ENCODE measurements at regions not wholly inside any gene's neighbourhood (a gene's known extent, or its start where the extent isn't known, plus 50 kb on each side); places are given as distances from the start of the nearest gene placed in this dataset.

DNA sequence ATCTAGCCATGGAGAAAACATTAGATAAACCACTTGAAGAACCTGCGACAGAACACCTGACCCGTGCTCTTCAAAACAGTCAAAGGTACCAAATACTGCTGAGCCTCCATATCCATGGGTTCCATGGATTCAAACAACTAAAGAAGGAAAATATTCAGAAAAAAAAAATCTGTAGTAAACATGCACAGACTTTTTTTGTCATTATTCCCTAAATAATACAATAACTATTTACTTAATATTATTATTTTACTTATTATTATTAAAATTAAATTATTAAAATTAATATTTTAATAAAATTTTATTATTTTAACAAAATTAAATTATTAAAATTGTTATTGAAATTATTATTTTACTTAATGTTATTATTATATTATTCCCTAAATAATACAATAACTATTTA, 101.0 kb upstream of the PDE1C start:
- no peak for DNase-seq

DNA sequence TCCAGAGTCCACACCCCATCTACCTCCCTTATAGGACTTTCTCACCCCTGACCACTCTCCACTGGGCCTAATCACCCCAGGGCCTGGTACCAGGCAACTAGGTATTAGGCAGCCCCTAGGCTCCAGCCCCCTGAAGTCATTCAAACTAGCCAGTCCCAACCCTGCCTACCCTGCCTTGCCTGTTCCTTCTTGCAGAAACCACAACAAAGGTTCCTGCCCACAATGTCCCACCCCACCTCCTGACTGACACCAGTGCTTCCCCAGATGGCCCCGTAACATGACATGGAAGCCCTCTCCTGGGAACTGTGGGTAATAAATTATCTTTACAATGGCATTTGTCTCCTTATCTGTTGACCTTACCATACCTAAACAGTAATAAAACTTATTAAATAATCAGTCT, 100.6 kb upstream of the PDE1C start:
- no peak for DNase-seq

DNA sequence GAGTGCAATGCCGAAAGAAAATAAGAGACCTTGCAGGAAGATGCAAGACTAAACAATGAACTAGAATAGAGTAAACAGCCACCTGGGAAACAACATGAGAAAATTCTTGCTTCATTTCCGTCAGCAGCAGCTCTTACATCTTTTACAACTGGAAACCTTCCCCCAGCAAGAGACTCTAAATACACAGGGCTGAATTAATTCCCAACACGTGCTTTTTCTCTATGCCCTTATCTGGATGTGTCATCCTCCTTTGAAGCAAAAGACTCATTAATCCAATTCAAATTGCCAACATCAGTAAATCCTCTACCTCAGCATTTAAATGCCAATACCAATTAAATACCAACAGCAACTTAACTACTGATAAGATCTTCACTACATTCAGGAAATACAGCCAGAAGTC, 99.0 kb upstream of the PDE1C start:
- no peak for DNase-seq

DNA sequence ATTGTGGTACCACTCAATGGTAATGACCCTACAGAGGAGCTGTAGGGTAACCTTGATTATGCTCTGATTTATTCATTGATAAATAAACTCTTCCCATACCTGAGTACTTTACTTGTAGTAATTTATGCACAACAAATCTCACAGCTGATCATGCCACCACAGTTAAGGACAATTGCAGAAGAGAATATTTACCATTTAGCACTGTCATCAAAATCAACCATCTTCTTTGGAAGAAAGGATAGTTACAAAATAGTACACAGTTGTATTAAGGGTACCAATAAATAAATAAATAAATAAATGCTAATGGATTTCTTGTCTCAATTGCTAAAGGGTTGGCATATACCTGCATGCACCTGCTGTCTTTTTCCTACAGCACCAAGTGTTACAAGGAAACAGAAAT, 97.6 kb upstream of the PDE1C start:
- DNase-seq, result no peak

DNA sequence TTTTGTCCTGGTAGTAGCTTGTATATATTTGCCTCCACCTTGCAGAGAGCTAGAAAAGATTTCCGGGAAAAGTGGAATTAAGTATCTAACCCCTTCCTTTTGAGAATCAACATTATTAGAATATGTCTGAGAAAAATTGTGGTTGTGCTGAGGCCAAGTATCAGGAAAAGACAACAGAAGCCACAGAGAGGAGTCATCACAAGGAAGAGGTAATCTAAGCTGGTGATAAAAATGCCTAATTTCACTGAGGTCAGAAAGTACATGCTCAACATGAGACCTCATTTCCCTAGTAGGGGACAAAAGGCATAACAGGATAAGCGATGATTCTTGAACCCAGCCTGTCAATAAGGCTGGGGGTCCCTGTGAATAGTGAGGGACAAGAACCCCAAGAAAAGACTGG, 97.0 kb upstream of the PDE1C start:
- DNase-seq, result no peak

DNA sequence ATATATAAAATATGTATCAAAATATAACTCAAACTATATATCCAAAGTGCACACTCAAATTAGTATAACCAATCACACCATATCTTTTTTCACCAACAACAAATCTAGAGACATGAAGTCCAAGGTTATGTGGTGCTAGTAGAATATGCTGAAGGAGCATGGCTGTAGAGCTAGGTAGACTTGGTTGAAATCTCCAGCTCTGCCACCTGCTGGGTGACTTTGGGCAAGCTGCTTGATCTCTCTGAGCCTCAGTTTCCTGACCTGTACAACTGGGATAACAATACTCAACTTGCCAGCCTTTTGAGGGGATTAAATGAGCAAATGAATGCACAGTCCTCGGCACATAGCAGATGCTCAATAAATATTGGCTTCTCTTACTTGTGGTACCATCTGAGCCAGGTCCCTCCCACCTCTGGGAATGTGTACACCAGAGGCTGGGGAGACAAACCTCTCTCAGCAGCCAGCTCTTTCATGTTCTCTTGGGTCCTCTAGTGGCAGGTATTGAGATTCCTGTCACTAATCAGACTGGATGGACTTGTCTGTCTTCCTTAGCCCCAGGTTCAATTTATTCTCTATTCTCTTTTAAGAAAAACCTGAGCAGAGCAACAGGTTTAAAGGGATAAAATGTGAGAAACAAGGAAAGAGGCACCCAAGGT, 94.3 kb upstream of the PDE1C start:
- no peak for DNase-seq

DNA sequence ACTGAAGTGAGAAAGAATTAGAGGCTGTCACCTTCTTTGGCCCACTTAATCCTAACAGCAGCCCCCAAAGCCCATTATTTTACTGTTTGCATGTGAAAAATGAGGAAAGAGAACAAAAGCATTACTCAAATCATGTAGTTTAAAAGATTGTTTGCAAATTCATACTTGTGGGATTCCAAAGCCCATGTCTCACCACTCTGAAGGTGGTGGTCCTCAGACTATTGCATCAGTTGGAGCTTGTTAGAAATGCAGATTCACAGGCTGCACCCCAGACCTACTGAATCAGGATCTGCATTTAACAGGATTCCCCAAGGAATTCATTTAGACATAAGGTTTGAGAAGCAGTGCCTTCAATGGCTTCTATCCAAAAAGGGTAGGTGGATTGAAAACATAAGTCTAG, 93.7 kb upstream of the PDE1C start:
- no peak for DNase-seq

DNA sequence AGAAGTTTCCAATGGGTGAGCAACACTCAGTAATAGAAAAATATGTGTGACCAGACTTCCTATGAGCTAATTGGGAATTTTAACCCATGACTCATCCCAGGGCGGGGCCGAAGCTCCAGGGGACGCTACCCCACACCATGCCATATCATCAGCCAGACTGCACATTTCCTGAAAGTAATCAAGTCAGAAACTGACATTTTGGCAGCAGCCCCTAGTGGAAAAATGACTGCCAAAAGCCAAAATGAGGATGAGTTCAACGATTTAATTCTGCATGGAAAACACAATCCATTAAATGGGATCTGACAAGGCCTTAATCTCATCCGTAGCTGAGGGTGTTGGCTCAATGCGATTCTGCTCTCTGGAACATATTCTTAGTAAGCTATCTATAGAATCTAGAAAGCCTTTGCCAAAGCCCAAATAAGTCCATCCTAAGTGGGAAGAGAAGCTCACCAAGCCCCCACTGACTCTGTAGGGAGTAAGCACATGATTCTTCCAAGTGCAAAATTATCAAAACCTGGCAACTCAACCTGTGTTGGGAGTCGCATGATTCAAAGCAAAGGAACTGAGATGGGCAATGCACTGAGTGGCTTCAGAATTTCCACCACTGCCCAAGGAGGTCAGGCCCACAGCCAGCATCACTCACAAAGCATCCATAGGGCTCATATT, 93.1 kb upstream of the PDE1C start:
- peak; percentile 52 for DNase-seq

DNA sequence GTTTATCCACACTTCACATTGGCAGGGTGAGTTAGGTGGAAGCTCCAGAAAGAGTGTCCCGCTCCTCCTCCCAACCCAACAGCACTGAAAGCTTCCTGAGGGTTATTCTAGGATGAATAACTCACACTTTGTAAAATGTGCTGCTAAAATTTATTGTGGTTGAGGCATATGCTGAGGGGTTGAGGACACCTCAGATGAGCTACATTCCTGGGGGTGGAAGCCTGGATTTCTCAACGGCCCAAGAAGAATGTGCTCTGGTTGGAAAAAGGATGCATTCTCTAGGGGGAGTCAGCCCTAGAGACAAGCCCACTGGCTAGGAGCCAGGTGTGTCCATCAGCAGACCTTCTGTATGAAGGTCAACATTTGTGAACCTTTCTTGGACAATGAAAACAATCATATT, 91.5 kb upstream of the PDE1C start:
- DNase-seq, result no peak

DNA sequence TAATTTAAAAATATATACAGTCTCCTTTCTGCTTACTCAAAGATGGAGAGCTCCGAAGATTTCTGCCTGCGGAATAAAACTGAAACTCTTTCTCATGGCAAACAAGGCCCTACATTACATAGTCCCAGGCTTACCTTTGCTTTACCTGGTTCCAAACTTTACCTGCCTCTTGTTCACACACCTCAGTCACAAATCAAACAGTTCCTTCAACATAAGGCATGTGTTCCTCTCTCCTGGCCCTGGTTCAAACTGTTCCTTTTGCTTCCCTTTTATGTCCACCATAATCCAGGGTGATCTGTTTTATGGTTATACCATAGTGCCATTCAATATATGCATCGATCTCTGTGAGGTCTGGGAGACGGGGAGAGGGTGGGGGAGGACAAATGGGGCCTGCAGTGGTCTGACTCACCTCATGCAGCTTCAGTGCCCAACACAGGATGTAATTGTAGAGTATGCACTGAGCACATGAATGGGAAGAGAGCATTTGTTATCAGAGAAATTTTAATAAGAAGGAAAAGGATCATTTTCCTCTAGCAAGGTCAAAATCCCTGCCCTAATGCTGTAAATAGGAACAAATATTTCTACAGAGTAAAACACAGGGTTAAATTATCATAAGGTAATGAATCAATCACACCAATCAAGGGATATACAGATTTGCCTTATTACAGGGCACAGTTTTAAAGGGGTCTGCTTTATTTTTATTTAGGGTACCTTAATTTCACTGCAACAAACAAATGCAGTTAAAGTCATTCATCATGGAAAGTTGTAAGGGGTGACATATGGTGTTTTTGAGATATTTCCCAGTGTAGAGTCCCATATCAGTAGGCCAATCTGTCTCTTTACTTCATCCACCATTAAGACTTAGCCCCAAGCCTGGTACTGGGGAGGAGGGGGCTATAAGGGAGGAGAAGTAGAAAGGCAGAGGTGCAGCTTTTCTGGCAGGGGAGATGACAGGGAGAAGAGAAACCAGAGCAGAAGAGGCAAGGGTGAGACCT, 88.8 kb upstream of the PDE1C start:
- no peak for DNase-seq

DNA sequence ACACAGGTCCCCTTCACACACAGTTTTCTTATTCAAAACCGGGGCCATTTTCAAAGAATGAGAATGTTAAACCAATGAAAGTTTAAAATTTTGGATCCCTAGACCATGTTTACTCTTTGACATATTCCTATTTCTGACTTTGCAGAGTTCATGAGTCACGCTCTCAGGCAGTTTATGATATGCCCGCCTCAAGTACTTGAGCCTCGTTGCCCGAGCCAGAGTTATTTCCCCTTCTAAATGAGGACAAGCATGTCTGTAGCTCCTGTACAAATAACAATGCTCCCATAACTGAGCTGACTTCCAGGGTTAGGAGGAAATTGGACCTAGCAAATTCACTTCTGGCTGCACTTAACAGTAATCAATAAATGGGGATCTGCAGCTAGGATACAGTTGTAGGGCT, 87.9 kb upstream of the PDE1C start:
- DNase-seq, result no peak

DNA sequence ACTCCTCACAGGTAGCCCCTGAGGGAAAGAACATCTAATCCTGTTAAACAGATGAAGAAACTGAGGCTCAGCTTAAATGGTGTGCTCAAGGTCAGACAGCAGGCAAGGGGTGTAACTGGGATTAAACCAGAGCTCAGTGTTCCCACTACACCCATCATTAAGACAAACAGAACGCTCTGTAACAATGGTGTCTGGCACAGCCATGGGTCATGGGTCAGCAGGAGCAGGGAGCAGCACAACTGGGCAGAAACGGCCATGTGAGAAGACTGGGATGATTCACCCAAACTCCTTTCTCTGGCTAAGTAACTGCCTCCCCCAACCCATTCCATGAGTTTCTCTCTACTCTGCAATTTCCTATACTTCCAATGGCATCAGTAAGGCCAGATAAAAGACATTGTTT, 85.5 kb upstream of the PDE1C start:
- DNase-seq, result no peak

DNA sequence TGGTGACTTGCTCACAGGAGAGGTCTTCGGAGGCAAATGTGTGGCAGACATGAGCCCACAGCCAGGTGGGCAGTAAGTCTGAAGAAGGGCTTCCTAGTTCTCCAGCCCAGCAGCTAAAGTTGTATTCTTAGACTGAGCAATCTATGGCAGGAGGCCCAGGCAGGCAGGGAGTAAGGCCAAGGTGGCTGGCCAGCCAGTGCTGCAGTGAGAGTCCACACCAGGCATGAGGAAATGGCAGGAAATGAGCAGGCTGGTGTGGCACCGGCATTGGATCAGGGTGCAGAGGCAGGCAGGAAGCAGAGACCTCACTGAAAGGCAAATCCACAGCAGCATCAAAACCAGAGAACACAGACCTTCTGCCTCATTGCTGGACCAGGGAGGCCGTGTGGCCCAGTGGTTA, 84.6 kb upstream of the PDE1C start:
- DNase-seq, result no peak

DNA sequence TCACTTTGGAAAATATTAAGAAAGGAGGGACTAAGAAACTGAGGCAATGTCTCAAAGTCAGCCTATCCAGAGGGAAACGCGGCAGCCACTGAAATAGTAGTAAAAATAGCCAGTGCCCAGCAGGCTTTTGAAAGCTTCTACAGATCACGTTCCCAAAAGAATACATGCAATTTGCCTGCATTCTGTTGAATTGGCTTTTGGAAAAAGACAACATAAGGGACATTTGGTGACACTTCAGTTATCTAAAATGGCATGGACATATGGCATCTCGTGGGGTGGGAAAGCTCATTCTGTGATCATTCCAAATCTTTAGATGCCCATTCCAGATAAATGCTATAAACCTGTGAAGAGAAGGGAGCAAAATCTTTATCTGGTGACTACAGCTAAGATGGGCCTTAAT, 82.8 kb upstream of the PDE1C start:
- no peak for DNase-seq

DNA sequence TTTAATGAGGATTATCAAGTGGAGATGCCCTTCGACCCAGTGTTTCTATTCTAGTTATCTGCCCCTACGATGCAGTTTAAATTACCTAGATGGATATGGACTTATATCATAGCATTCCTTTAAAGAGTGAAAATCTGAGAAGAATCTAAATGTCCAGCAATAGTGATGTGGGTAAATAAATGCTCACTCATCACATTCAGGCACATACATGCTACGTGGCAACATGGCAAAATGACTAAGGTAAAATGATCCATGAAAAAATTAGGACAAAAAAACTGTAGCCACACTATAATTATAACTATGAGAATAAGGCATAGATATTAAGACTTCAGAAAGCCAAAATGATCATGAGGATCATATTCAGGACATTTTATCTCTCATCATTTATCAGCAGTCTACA, 82.4 kb upstream of the PDE1C start:
- DNase-seq, result no peak

DNA sequence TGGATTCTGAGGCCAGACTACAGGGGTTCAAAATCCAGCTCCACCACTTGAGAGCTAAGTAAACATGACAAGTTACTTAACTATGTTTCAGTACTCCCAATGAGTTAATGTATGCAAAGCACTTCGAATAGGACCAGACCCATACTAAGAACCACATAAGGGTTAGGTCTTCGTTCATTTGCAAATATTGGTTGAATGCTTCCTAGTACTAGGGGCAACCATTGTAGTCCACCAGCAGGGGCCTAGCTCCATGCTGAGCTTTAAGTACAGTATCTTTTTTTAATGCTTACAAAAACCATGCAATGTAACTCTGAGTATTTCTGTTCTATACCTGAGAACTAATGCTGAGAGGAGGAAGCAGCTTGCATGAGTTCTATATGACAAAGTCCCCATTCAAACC, 80.4 kb upstream of the PDE1C start:
- DNase-seq, result no peak

DNA sequence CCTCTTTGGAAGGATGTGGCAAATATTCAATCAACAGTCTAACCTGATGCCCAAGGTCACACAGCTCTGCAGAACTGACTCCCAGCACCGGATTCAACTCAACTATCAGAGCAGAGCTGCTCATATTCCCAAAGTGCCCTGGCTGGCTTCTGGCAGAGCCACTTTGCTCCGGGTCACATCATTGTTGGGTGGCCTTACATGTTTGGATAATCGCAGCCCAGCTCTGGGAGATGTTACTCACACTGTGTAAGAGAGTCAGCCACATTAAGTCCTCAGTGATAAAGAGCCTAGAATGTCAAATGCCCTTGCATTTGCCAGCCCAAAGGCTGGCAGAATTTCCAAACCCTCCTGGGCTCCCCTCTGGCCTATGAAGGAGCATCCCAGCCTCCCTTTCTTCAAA, 79.8 kb upstream of the PDE1C start:
- no peak for DNase-seq

DNA sequence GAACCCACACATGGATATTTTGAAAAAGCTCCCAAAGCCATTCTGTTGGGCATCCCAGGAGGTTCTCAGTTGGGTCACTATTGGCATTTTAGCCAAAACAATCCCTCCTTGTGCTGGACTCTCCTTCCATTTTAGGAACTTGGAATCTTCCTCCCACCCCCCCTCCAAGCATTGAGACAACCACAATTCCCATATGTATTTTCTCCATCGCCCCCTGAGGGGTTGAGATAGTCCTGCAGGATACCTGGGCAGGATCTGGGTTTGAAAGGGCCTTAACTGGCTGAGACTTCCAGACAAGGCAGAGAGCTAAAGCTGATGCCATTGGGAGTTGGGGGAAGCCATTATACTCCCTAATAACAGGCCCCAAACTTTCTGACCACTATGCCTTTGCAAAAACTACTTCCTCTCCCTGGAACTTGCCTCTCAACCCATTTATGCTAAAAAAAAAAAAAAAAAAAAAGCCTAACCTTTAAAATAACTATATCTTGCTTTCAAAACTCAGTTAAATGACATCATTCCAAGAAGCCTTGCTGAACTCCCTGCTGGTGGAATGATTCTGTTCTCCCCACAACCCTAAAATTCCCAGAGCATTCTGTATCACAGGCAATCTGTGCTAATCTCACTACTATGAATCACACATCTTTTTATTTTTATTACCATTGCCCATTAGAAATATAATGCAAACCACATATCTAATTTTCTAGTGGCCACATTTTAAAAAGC, 77.5 kb upstream of the PDE1C start:
- DNase-seq, result no peak

DNA sequence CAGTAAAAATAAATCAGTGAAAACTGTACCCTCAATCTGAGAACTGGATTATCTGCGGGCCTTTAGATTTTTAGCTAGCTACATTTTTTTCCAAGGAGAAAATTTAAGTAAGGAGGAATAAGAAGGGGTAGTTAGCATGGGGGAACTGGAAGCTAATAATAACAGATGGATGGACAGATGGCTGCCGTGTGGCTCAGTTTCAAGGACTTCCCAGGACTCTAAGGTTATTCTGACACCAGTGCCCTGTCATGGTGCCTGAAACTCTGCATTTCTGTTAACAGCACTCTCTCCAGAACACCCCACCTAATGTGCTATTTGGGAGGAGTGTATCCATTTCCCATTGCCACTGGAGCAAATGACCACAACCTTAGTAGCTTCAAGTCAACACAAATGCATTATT, 75.7 kb upstream of the PDE1C start:
- no peak for DNase-seq

DNA sequence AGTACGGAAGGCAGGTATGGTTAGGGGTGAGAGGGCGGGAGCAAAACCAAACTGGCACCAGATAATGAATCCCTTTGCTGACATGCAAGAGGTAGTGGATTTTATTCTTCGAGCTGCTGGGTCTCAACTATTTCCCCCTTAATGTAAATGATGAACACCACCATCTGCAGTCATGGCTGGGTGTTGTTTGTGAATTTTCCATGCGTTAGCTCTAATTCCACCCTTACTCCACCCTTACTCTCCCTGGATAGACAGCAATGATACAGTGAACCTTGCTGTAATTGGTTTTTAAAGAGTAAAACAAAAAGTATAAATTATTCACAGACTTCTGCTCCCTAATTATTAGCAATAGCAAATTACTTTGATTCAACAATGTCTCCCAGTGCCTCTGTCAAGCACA, 74.5 kb upstream of the PDE1C start:
- DNase-seq, result no peak

DNA sequence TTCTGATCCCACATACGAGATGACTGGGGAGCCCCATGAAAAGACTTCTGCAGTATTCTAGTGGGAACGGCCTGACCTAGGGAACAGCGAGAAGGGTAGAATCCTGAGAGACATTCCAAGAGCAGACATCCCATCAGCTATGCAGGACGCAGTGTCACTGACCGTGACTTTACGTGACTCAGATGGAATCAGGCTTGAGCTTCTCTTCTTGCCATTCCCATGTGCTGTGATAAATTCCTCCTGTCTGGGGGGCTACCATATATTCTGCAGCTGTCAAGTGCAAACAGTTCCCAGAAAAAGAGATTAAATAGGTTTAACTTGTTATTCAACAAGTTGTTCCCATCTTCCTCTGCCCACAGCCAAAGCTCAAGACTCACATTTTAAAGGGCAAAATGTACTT, 73.1 kb upstream of the PDE1C start:
- DNase-seq, result no peak

DNA sequence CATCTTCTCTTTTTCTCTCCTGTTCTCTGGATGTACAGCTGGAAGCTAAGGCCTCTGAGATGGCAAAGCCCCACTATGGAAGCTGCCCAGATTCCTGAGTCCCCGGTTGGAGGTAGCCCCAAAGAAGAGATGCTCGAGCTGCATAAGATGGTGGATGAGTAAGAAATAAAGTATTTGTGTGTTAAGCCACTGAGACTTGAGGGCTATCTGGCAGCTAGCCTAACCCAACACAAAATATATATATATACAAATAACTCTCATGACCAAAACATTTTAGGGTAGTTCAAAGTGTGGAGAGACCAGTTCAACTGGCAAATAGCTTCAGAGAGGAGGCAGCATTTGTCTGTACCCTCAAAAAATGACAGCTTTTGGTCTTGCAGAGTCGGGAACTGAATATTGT, 72.4 kb upstream of the PDE1C start:
- no peak for DNase-seq

All from skin of body (tissue), 1 donor.